SK-N-SH treated with all-trans-retinoic acid at 6 μM for 48 hours (cell line): ENCODE measurements at regions not wholly inside any gene's neighbourhood (a gene's known extent, or its start where the extent isn't known, plus 50 kb on each side); places are given as distances from the start of the nearest gene placed in this dataset.

ENCODE experiments used
- ATAC-seq: fragments of 200-7000 bp; cut with Tn5 transposase; 3 replicates; pipeline ENCODE4 v1.9.1; 2020; ENCODE audit warnings: mild to moderate bottlenecking, moderate library complexity
- ARNTL ChIP-seq: fragments of 450-650 bp; formaldehyde crosslinking; IDR thresholded peaks from 2 replicates; pipeline ENCODE4 v1.5.0; 2020; ENCODE audit warnings: low read depth, mild to moderate bottlenecking, moderate library complexity, borderline replicate concordance
- CSDC2 ChIP-seq: fragments of 250-450 bp; sonication (Bioruptor Pico); IDR thresholded peaks from 2 replicates; pipeline ENCODE4 v1.5.0; 2020; ENCODE audit warnings: mild to moderate bottlenecking, moderate library complexity
- ESRRG ChIP-seq: fragments of 250-450 bp; sonication (Bioruptor Pico); IDR thresholded peaks from 2 replicates; pipeline ENCODE4 v1.6.1; 2021; ENCODE audit warnings: mild to moderate bottlenecking
- GLIS3 ChIP-seq: fragments of 250-450 bp; sonication (Bioruptor Pico); IDR thresholded peaks from 2 replicates; pipeline ENCODE4 v1.5.0; 2020; ENCODE audit warnings: mild to moderate bottlenecking, moderate library complexity
- ISL1 ChIP-seq: fragments of 250-450 bp; sonication (Bioruptor Pico); IDR thresholded peaks from 2 replicates; pipeline ENCODE4 v2.1.2; 2022; ENCODE audit warnings: mild to moderate bottlenecking, moderate library complexity
- OSR1 ChIP-seq: fragments of 250-450 bp; sonication (Bioruptor Pico); IDR thresholded peaks from 2 replicates; pipeline ENCODE4 v1.8.0; 2022; ENCODE audit warnings: moderate library complexity, mild to moderate bottlenecking, inconsistent platforms
- PPARA ChIP-seq: fragments of 250-450 bp; sonication (Bioruptor Pico); IDR thresholded peaks from 2 replicates; pipeline ENCODE4 v1.5.0; 2020; ENCODE audit warnings: mild to moderate bottlenecking, borderline replicate concordance
- RARB ChIP-seq: fragments of 250-450 bp; sonication (Bioruptor Pico); IDR thresholded peaks from 2 replicates; pipeline ENCODE4 v1.8.0; 2021; ENCODE audit warnings: mild to moderate bottlenecking, moderate library complexity
- SNAI2 ChIP-seq: fragments of 250-450 bp; sonication (Bioruptor Pico); IDR thresholded peaks from 2 replicates; pipeline ENCODE4 v1.5.0; 2020; ENCODE audit warnings: mild to moderate bottlenecking, moderate library complexity
- TCF4 ChIP-seq: fragments of 250-450 bp; sonication (Bioruptor Pico); IDR thresholded peaks from 2 replicates; pipeline ENCODE4 v1.8.0; 2021; ENCODE audit warnings: mild to moderate bottlenecking, moderate library complexity, borderline replicate concordance
- TOX ChIP-seq: fragments of 250-450 bp; sonication (Bioruptor Pico); IDR thresholded peaks from 2 replicates; pipeline ENCODE4 v1.8.0; 2021; ENCODE audit warnings: mild to moderate bottlenecking, moderate library complexity, borderline replicate concordance
- TSHZ2 ChIP-seq: fragments of 250-450 bp; sonication (Bioruptor Pico); IDR thresholded peaks from 2 replicates; pipeline ENCODE4 v1.5.0; 2020; ENCODE audit warnings: mild to moderate bottlenecking, moderate library complexity
- ZC3H10 ChIP-seq: fragments of 250-450 bp; sonication (Bioruptor Pico); IDR thresholded peaks from 2 replicates; pipeline ENCODE4 v1.5.1; 2021; ENCODE audit warnings: mild to moderate bottlenecking, moderate library complexity
- ZFP3 ChIP-seq: fragments of 250-450 bp; sonication (Bioruptor Pico); IDR thresholded peaks from 2 replicates; pipeline ENCODE4 v1.5.0; 2020; ENCODE audit warnings: mild to moderate bottlenecking, moderate library complexity
- ZFP30 ChIP-seq: fragments of 450-650 bp; formaldehyde crosslinking; IDR thresholded peaks from 2 replicates; pipeline ENCODE4 v1.5.0; 2022; ENCODE audit warnings: mild to moderate bottlenecking, moderate library complexity
- ZNF565 ChIP-seq: fragments of 450-650 bp; formaldehyde crosslinking; conservative IDR thresholded peaks from 2 replicates; pipeline ENCODE4 v1.5.0; 2020; ENCODE audit warnings: low read depth, mild to moderate bottlenecking, moderate library complexity
- ZNF70 ChIP-seq: fragments of 450-650 bp; formaldehyde crosslinking; IDR thresholded peaks from 2 replicates; pipeline ENCODE4 v1.5.0; 2020; ENCODE audit warnings: mild to moderate bottlenecking, moderate library complexity
- ZNF8 ChIP-seq: fragments of 450-650 bp; formaldehyde crosslinking; IDR thresholded peaks from 2 replicates; pipeline ENCODE4 v1.5.0; 2020; ENCODE audit warnings: mild to moderate bottlenecking, moderate library complexity
- TF ChIP-seq, protein P1 (sequence below): fragments of 250-450 bp; sonication (Bioruptor Pico); IDR thresholded peaks from 2 replicates; pipeline ENCODE4 v1.5.1; 2020; ENCODE audit warnings: low read depth, mild to moderate bottlenecking, moderate library complexity
- TF ChIP-seq, protein P2 (sequence below): fragments of 250-450 bp; sonication (Bioruptor Pico); IDR thresholded peaks from 2 replicates; pipeline ENCODE4 v1.8.0; 2021; ENCODE audit warnings: low read depth, mild to moderate bottlenecking, moderate library complexity, borderline replicate concordance

- ATAC-seq = no peak
- TF ChIP-seq OSR1 (CRISPR knock-in tag) (no peak), ZNF8 (CRISPR knock-in tag) (no peak), GLIS3 (CRISPR knock-in tag) (no peak), TOX (no peak), CSDC2 (no peak), ZFP30 (CRISPR knock-in tag) (no peak), TCF4 (no peak), RARB (CRISPR knock-in tag) (no peak), ISL1 (CRISPR knock-in tag) (no peak), ZFP3 (CRISPR knock-in tag) (no peak), ARNTL (CRISPR knock-in tag) (no peak), PPARA (CRISPR knock-in tag) (no peak), ZNF70 (no peak), ZNF565 (no peak), ZC3H10 (CRISPR knock-in tag) (no peak)
- TF ChIP-seq, protein P1, sequence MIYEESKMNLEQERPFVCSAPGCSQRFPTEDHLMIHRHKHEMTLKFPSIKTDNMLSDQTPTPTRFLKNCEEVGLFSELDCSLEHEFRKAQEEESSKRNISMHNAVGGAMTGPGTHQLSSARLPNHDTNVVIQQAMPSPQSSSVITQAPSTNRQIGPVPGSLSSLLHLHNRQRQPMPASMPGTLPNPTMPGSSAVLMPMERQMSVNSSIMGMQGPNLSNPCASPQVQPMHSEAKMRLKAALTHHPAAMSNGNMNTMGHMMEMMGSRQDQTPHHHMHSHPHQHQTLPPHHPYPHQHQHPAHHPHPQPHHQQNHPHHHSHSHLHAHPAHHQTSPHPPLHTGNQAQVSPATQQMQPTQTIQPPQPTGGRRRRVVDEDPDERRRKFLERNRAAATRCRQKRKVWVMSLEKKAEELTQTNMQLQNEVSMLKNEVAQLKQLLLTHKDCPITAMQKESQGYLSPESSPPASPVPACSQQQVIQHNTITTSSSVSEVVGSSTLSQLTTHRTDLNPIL = no peak
- TF ChIP-seq, protein P2, sequence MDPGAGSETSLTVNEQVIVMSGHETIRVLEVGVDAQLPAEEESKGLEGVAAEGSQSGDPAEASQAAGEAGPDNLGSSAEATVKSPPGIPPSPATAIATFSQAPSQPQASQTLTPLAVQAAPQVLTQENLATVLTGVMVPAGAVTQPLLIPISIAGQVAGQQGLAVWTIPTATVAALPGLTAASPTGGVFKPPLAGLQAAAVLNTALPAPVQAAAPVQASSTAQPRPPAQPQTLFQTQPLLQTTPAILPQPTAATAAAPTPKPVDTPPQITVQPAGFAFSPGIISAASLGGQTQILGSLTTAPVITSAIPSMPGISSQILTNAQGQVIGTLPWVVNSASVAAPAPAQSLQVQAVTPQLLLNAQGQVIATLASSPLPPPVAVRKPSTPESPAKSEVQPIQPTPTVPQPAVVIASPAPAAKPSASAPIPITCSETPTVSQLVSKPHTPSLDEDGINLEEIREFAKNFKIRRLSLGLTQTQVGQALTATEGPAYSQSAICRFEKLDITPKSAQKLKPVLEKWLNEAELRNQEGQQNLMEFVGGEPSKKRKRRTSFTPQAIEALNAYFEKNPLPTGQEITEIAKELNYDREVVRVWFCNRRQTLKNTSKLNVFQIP (CRISPR knock-in tag) = no peak
Measured at GRCh38 chr15:31447931-31448634, 121.4 kb downstream of the KLF13 start.

DNA sequence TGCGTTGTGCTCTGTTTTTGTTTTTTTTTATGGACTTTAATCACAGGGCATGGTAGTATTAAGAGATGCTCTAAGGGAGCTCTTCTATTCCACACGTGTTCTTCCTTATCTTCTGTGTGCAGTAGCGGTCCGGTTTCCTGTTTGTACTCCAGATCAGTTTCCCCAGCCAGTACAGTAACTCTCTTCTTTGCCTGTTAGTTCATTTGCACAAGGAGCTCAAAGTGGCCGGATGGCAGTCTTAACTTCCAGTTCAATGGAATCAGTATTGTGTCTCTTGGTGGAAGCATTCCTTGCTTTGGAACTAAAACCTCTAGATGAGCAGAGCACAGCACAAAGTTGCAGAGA is 122.0 kb downstream of the KLF13 start:
- TF ChIP-seq ZNF70 (no peak), CSDC2 (no peak), ESRRG (CRISPR knock-in tag) (no peak), ZNF8 (CRISPR knock-in tag) (no peak), RARB (CRISPR knock-in tag) (no peak), ZFP30 (CRISPR knock-in tag) (no peak), OSR1 (CRISPR knock-in tag) (no peak)
- TF ChIP-seq, protein P1 = no peak
- TF ChIP-seq, protein P2 (CRISPR knock-in tag) = no peak
- TF ChIP-seq, all 23 proteins: peak for 0
- ATAC-seq = no peak

DNA sequence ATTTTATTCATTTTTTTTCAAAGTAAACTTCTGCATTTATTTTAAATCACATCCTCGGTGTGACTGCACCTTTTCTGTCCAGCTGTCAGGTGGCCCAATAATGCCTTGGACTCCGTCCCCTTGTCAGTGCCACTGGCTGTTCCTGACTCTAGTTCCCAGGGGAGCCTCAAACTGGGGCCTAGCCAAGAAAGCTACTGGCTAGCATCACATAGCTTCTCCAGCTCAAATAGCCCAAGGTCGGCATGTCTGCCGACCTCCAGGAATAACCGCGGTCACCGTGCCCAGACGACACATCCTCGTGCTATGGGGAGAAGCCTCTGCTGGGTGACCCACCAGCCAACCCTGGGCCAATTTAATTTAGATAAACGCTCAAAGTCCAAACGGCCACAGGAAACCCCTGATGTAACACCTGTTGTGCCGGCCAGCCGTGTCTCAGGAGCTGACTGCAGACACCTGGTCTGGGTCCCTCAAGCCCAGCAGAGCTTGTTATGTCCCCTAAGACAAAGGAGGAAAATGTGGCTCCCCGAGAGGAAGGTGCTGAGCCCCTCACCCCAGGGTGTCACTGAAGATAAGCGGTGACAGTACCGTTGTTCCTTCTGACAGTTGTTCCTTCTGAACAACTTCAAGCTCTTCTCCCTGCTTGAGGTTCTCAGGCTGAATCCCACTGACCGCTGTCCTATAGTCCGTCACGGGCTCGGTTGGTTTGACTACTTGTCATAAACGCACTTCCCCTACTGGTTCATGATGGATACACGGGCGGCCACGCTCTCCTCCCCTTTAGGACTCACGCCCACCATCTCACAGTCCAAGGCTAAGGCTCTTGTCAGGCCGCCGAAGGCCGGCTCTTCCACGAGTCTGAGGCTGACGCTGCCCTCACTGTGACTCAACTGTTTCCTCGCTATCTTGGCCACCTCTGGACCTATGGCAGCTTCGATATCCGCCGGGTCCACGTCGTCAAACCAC is 126.2 kb downstream of the KLF13 start:
- no peak for ATAC-seq
- TF ChIP-seq ZNF8 (CRISPR knock-in tag) (no peak), GLIS3 (CRISPR knock-in tag) (no peak), RARB (CRISPR knock-in tag) (no peak), ZFP3 (CRISPR knock-in tag) (no peak), ESRRG (CRISPR knock-in tag) (no peak), OSR1 (CRISPR knock-in tag) (no peak), CSDC2 (no peak), ZFP30 (CRISPR knock-in tag) (no peak), ZNF70 (no peak), ZC3H10 (CRISPR knock-in tag) (no peak), TOX (no peak), ISL1 (CRISPR knock-in tag) (no peak), SNAI2 (CRISPR knock-in tag) (no peak), TSHZ2 (CRISPR knock-in tag) (no peak)
- TF ChIP-seq, protein P2 (CRISPR knock-in tag) = no peak
